GM18873 (cell line): ENCODE measurements at regions not wholly inside any gene's neighbourhood (a gene's known extent, or its start where the extent isn't known, plus 50 kb on each side); places are given as distances from the start of the nearest gene placed in this dataset.

Experiments
- ATAC-seq: cut with Tn5 transposase; IDR thresholded peaks from one replicate; pipeline ENCODE4 v1.9.1; 2021; ENCODE audit warnings: mild to moderate bottlenecking, moderate library complexity, moderate number of reproducible peaks; ENCODE audit not compliant: unreplicated experiment, low FRiP score

DNA sequence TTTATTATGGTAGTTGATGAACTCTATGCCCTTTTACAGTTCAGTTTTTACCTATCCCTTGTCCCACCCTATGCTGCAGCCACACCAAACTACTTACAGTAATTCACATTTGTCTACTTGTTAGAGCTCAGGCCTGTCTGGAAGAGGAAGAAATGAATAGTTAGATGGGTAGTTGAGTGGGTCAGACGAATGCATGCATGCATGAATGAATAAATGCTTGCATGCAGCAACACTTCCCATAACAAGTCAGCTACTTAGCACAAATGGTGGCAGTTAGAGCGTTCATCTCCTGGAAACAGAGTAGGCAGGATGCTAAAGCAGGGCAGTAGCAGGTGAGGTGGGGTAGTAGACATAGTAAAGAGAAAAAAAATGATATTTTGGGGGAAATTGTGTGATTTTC, 322.3 kb downstream of the NDFIP2 start:
- ATAC-seq: no peak

DNA sequence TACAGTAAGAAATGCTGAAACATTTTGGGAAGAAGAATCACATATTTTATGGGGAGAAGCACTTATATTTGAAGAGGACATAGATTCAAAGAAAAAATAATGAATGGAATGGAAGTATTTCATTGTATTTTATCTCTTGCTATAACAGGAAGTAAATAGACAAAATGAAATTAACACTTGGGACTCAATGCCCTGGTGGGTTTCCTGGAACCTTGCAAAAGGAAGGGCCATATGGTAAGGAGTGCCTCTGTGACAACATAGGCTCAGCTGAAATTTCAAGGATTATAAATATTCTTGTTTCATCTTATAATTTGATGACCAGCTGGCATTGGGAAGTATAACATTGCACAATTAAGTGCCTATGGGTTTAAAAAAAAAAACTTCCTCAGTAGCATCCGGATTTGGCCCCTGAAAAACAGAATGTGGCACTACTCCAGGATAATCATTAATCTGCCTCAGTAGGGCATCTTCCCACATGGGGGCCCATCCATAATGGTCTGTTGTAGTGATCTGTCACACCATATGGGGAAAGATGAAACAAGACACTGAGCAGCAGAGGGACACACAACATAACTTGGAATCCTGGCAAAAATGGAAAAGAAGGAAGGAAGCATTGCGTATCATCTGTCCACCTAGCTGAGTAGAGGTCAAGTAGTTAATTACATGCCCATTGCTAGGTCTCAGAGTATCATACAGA, 321.6 kb downstream of the NDFIP2 start:
- ATAC-seq: no peak

DNA sequence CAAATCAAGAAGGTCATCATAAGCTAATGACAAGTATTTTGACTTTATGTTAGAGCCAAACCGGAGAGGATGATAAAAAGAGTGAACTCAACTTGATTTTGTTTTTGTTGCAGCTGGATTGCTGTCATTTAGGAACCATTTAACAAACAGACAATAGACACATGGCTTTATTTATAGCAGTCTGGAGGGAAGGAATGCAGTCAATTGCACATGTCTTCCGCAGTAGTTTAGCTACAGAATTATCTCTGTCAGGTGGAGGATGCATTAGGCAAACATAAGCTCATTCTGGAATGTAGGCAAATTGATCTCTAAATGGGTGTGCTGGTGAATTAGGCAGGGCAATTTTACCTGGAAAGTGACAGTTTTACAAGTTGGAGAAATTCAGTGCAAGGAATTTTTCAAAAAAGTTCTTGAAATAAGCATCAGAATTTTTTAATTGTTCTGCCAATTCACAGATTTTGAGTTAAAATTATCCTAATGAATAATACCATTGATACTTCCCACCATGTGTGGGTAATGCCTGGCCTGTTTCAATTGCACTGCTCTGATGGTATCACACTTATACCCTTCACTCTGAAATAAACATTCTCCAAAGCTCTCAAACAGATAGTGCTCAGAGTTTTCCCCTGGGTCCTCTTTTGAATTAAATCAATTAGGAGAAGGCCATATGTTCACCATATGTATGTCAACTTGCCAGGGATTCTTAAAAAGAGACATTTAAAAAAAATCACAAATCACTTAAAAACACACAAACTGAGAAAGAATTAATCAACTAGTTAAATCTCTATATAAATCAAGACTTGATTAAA, 318.3 kb downstream of the NDFIP2 start:
- no peak for ATAC-seq

DNA sequence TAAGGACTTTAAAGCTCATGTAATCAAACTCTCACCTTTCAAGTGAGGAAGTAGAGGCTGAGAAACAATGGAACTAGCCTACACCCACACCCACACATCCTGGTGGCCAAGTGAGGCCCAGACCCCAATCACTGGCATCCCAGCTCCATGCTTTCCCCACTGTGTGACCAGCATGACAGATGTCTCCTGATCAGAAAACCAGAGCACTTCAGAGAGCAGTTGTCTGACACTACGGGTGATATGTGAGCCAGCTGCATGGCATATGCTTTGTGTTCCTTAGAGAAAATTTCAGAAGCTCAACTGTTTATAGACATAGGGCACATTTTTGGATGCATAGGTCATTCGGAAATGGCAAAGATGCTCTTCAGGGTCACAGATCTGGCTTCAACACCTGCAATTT, 315.2 kb downstream of the NDFIP2 start:
- no peak for ATAC-seq

DNA sequence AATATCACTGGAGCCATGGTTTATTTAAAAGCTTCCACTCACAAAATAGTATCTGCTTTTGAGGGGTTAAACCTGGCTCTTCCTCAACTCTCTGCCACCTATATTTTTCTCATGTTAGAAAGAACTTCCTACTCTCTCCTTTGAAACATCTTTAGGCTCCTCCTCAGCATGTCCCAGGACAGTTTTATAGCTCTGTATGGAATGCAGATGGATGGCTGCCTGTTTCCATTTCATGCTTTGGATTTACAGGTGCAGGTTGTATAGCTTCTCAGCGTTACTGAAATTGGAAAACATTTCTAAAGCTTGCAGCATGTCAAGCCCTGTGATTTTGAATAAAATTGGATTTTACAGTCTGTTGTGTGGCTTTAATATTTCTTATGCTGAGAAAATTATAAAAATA, 314.0 kb downstream of the NDFIP2 start:
- no peak for ATAC-seq

DNA sequence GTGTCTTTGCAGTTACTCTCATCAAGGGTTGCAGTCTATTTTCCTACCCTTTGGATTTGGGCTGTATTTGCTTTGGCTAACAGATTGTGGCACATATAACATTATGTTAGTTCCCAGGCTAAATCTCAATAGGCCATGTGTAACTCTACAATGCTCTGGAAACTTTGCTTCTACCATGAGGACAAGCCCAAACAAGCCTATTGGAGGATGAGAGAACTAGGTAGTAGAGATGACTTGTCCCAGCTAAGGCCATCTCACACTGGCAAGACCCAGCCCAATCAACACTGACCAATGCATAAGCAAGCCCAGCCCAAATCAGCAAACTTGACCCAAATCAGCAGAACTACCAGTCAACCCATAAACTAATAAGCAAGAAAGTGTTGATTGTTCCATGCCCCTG, 311.8 kb downstream of the NDFIP2 start:
- ATAC-seq: no peak

DNA sequence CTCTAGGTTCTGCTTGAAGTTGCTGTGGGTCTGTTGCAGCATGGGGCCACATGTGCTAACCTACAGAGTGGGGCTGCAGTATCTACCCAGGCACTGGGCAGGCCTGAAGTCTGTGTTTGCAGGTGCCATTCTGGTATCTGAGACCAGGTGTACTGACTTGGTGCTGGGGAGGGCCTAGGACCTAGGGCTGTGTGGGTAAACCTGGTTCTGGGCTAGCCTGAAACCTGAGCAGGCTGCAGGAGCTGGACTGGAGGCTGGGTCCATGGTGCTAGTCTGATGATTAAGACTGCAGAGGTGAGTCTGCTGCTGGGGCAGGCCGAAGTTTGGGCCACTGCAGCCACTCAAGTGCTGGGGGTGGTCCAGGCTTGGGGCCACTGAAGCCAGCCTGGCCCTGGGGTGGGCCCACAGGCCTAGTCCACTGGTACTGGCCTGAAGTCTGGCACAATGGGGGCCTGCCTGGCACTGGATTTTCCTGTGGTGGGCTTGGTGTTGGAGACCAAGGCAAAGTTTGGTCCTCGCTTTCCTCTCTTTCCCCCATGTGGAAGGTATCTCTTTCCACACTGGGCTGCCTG, 310.6 kb downstream of the NDFIP2 start:
- no peak for ATAC-seq

DNA sequence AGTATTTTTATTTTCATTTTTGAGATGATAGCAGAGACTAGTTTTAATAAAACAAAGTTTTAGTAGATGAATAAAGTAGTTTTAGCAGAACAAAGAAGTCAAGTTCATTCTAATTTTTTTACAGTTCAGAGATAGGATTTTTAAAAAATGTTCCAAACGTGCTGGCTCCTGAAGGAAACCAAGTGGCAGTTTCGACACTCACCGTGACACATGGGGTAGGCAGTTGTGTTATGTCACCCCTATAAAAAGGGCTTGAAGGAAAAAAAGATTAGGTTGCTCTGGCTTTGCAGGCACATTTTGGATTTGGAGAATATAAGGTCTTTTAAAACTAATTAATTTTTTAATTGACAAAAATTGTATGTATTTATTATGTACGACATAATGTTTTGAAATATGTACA, 305.2 kb downstream of the NDFIP2 start:
- ATAC-seq: no peak

DNA sequence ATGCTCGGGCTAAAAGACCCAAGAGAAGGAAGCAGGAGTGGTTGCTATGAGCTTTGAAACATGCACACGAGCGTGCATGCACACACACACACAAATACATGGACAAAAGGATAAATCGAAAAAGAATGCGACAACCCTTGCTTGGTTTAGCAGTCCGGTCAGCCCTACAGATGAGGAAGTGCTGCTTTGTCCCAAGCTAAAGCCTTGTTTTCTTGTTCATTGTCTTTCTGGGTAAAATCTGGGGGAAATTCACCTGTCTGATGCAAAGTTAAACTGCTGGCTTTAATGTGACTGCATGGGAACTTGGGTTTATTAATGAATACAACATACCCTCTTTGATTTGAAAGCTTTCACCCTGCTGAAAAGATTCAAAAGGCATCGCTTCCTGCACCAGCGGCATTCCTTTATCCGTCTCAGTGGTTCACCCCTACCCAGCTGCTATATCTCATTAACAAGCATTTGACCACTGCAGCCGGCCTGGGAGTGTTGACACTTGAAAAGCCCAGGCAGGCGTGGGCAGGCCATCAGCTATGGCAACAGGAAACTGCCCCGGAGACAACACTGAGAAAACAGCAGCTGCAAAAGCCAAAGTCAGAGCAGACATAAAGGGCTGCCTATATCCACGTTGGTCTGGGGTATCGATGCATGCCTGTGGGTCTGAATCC, 301.7 kb downstream of the NDFIP2 start:
- ATAC-seq: no peak

DNA sequence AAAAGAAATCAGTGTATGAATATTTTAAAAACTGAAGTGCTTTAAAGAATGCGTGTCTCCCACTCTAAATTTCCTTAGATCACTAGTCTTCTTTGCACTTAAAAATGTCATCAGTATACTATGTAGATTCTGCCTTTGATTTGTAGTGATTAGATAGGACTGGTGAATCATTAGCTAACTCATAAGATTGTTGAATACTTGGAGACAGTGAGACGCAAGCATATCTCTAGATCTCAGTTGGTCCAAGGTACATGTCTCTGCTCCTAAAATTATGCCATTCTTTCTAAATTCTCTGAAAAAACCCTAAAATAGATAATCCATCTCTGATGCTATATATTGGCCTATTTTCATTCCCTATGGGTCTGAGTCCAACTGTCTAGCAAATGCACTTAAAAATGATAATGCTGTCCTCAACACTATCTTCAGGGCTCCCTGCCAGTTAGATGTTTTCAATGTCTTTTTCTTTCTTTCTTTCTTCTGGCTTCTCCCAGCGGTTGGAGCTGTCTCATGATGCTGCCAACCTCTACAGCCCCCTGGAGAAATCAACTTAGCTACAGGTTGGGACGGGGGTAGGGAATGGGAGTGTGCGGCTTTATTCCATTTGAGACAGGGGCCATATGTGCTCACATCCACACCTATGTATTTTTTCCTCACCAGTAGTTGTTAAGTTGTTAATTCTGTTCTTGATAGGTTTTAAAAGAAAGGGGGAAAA, 301.0 kb downstream of the NDFIP2 start:
- no peak for ATAC-seq

DNA sequence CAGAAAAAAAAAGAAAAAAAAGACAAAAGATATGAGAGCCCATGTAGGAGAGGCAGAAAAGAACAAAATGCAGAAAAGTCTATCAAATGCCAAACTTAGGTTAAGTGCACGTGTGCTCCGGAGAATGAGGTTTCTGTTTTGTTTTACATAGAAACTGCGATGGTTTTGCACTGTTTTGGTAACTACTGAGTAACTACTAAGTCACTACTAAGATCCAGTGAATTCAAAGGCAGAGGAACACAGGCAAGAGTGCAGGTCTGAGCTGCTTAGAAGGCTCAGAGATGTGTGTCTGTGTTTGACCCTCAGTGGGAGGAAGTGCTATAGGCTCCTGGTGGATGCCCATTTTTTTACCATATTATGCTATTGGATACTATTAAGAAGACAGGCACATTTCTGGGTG, 299.3 kb downstream of the NDFIP2 start:
- ATAC-seq: no peak

DNA sequence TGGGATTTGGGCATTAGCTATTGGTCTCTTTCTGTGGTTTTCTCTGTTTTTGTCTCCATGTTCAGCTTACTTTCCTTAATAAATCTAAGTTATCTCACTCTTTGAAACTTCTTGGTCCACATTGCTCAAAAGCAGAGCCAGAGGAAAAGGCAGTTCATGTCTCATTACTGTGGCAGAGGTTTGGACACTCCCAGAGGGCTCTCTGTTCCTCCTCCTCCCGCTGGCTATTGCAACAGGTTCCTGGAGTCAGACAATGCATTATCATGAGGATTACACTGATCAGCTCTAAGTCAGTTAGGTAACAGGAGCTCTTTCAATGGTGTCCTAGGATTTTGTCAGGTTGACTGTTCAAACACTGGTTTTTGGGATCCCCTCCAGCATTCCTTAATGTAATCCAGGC, 298.8 kb downstream of the NDFIP2 start:
- no peak for ATAC-seq

DNA sequence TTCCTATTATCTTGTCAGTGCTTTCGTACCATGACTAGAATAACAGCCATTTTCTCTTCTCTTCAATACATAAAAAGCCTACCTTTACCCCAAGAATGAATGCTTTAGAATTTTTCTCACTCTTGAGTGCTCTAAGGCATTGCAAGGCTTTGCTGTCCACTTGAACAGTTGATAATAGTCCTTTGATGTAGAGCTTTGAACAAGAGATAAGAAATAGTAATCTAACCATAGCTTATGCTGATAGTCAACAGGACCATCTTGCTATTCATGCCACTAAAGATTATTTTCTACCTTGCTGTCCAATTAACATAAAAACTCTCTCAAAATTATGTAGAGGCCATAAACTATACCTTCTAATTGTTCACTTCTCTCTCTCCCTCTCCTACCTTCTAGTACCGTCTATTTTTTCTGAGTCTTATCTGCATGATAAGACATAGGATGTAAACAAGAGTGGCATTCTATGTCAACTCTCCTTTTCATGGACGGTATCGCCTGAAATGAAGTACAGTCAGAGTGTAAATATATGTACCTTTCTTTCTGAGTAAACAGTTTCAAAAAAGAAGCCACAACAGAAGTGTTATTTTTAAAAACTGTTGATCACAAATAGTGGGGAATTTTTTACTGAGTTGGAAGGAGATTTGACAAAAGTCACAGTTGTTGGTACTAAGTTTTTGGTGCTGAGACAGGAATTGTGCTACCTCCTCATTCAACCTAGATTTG, 297.9 kb downstream of the NDFIP2 start:
- ATAC-seq: no peak

DNA sequence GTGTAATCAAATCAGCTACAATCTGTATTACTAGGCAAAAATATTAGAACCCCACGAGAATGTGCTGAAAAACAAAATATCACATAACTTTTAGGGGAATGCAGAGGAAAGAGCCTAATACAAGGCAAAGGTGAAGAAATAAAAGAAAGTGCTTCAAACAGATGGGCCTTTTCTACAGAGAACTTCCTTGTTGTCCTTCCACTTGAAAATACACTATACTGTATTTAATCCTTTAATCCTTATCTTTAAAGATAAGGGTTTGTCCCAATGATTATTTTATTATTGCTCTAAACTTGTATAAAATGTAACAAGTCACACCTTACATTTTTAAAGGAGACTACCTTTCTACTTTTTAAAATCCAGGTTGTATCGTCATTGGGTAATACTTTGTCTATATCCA, 296.5 kb downstream of the NDFIP2 start:
- no peak for ATAC-seq

DNA sequence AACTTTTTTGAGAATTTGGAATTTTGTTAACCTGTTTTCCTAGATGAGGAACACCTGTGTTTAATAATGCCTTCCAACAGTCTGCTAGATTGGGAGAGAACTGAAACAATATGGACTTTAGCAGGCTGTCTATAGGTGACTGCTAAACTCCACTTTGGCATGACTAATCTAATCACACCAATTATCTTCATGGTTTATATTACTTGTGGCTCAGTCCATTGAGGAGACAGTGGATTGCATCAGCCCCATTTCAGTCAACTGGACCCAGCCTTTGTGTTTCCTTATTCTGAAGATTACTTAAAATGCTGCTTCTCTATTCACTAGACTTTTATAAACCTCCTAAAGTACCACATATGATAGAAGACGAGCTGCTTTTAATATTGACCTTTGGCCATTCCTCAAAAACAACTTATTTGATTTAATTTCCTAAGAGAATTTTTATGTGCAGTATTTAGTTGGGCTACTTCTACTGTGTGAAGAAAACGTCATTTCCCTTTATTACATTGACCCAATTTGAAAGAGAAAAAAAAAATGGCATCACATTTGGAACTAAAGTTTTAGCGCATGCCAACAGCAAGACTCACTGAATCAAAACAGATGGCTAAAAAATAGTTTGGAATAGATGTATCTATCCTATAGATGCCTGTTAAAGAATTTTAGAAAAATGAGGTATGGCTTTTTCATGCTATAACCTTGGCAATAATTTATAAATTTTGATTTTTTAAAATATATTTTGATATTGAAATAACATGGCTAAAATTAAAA, 295.8 kb downstream of the NDFIP2 start:
- ATAC-seq: no peak

DNA sequence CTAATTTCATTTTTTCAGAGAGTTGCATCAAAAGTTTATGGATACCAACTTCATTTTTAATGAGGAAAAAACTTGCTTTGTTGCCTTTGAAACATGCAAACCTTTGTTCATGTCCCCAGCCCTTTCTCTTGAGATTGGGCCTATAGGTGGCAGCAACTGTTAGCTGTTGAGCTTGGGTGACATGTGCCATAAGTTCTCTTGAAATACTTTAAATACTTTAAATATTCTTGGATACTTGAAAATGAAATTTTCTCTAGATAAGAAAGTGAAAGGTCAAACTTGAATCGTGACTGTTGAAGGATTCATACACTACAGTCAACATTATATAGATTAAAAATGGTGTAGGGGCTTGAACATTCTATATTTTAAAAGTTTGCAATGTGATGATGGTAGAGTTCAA, 294.9 kb downstream of the NDFIP2 start:
- ATAC-seq: no peak

DNA sequence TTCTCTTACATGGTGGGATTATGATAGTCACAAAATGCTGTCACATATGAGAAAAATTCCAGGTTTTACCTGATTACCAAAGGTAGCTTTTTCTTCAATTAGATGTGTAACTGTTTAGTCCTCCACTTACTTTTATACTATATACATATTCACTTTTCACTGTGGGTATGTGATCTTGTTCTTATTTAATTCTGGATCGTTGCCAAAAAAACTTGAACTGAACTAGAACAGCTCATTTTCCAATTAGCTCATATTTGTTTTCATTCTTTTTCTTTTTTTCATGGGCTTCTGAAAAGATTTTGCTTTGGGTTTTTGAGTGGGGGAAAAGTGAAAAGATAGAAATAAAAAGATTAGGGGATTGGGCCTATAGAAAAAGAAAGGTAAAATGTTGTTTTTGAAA, 291.9 kb downstream of the NDFIP2 start:
- no peak for ATAC-seq

DNA sequence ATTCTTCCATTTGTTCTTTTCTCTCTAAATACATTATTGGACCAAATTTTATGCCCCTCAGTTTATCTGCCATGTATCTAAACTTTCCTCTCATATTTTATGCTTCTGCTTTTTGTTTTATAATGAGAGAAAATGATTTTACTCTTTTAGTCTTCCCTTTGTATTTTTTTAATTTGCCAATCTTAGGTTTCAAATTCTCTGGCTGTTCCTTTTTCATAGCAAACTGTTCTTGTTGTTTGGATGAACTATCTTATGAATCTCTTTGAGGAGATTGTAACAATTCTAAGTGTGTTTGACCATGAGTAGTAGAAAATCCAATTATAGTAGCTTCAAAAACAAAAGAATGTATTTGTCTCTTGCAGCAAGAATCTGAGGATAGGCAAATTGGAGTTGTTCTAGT, 290.5 kb downstream of the NDFIP2 start:
- no peak for ATAC-seq

DNA sequence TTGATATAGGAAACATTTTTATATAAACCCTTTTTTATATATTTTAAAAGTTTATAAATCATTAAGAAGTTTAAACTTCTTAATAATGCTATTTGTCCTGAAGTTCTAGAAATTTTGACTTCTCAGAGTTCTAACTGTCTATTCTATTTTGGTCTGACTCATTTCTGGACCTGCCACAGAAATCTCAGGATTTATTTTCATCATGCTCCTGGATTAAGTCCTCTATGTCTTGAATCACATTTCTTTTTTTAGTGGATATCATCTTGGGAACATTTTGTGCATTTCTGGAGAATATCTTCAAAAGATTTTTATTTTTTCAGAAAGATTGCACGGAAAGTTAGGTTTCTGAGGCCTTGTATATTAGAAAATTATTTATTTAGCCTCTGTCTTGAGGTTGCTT, 289.1 kb downstream of the NDFIP2 start:
- no peak for ATAC-seq
